HG02852 (cell line): ENCODE measurements at regions not wholly inside any gene's neighbourhood (a gene's known extent, or its start where the extent isn't known, plus 50 kb on each side); places are given as distances from the start of the nearest gene placed in this dataset.

Experiments used
- ATAC-seq: cut with Tn5 transposase; IDR thresholded peaks from one replicate; pipeline ENCODE4 v1.9.1; 2021; ENCODE audit warnings: mild to moderate bottlenecking, moderate library complexity; ENCODE audit not compliant: unreplicated experiment

DNA sequence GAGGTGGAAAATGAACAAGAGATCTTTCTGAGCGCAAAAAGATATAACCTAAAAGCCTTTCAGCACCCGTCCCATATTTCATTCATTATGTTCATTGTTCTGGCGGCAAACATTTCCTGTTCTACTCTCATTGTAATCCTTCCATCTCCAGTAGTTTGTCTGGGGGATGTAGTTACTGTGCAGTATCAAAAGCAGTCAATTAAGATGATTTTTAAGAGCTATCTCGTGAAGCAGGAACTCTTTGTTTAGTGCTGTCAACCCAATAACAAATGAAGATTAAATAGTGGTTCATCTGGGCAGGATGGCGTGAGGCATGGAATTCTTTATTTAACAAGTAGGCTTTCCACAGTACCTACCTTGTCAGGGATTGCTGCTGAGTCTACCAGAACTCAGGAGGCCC is 876.7 kb downstream of the HACE1 start:
- no peak for ATAC-seq

DNA sequence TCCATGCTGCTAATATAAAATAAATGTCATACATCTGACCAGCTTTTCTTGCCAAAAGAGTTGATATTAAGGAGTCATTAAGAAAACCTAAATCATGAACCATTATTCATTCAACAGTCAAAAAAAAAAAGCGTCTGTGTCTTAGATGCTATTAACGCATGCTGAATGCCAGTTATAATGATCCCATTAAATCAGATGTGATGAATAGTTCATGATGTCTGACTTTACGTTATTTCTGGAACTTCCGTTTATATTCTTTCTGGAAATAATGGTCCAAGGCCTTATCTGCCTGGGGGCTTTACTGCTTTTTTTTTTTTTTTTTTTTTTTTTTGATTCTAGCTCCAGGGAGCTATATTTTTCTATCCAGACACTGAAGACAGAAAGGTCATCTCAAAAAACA is 877.1 kb downstream of the HACE1 start:
- ATAC-seq, result no peak

DNA sequence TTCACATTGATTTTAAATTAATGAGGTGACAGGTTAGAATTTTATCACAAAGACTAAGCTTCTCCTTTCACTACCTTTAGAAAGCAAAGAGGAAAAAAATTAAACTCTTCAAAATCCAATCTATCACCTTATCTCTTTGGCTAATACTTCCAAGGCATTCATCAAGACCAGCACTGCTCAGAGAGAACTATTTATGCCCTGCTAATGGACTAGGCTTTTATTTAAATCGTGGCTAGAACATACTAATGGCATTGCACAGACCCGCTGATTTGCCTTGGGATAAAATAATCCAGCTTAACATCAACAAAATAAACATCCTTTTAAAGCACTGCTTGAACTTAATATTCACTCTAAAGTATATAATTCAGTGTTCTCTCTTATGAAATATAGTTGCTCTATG is 880.4 kb downstream of the HACE1 start:
- ATAC-seq, result no peak

DNA sequence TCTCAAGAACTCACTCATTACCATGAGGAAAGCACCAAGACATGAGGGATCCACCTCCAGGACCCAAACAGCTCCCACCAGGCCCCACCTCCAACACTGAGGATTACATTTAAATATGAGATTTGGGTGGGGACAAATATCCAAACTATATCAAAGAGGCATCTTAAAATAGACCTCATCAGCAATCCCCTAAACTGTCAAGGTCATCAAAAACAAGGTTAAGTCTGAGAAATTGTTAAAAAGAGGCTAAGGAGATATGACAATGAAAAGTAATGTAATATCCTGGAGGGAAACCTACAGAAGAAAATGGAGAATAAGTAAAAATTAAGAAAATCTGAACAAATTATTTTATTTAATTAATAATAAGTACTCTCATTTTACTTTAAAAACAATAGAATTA is 922.3 kb downstream of the HACE1 start:
- ATAC-seq, result no peak

DNA sequence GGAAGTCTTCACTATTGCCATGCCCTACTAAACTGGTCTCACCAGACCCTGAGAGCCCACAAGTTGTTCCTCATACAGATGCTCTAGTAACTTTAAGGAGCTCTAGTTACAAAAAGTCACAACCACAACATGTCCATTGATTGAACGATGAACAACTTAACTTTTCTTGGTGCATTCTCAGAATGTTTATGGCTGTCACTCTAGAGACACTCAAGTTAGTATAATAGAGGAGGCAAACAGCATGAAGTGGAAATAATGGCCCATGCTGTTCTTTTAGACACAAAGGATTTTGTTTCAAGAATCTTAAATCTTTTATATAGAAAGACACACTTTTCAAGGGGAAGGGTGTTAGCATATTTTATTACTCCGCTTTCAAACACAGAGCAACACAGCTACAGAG is 934.4 kb downstream of the HACE1 start:
- no peak for ATAC-seq

DNA sequence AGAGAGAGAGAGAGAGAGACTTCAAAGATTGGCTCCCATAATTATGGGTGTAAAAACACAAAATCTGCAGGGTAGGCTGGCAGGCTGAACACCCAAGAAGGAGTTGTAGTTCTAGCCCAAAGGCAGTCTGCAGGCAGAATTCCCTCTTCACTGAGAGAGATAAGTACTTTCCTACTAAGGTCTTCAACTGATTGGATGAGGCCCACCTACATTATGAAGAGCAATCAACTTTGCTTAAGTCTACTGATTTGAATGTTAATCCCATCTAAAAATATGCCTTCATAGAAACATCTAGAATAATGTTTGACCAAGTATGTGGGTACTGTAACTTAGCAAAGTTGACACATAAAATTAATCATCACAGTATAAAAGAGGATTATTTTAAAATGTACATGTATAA is 949.7 kb downstream of the HACE1 start:
- ATAC-seq, result no peak

DNA sequence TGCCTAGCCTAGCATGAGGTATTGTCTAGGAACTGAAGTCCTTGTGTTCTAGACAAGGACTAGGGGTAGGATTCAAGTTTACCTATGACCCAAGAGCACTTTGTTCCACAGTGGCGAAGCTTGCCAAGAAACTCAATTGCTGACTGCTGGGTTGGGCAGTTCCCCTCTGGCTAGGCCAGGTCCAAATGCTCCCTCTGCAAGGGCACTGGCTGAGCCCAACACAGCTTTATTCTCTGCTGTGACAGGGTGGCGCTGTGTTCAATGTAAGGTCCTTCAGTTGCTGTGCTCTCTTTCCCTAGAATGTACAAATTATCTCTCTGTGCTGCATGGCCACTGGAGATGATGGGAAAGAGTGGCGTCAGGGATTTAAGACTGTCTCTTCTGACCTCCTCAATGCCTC is 950.8 kb downstream of the HACE1 start:
- ATAC-seq, result no peak

DNA sequence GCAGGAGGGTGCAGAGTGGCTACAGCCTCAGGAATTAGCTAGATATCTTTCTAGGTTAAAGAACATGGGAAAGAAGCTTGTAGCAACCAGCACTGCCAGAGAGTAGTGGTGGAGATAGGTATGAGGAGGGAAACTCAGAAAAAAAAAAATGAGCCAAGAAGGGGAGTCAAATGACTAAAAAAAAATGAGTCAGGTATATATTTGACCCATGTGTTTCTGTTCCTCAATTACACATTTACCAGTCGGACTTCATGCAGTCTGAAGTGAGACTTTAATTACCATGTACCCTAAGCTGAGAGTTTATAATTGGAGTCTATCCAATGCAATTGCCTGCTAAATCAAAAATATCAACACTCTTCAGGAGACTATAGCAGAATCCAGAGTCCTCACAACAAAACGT is 964.6 kb downstream of the HACE1 start:
- ATAC-seq, result no peak

DNA sequence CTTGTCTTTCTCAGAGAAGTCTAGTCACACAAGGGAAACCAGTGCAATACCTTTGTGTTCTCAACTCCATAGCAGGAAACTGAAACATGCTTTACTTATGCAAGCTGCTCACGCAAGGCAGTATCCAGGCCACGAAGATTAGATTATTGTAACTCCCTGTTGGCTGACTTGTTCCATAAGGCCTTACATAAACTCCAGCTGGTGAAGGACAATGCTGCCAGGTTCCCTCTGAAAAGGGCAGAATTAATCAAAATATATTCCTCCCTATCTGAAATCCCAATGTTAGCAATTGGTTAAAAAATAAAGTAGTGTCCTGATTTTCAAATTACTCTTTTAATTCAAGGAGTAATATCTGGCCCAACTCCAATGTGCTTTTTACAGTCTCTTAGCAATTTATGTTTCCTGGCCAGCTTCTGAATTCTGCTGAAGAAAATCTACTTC is 966.6 kb downstream of the HACE1 start:
- ATAC-seq, result no peak

DNA sequence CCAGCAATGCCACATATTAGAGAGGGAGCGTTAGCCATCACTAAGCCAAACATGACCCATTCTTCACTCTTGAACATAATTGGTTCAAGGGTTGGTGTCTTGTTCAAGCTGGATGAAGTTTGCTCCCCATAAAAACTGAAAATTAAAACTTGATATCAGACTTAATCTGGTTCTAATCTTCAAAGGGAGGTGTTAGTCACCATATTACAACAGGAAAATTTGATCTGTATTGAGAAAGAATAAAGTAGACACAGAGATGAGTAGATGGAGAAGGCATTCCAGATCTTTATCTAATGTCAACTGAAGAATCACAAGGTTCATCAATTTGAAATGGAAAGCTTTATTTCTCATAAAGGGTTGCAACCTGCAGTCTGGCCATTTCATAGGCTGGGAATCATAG is 972.8 kb downstream of the HACE1 start:
- no peak for ATAC-seq

DNA sequence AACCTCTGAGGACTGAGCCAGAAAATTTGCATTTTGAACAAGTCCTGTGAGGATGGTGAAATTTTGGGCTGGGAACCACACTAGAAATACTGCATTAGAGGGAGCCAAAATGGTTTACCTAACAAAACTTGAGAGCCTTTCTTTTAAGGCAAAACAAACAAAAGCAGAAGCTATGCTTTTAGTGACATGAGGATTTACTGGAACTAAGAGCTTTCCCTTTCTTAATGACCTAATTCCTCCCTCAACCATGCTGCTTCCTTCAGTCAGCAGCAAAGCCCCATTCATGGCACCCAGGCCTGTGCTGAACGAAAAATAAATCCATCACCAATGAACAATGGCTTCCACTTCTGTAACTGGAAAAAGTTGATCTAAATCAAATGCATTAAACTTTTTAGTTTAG is 974.3 kb downstream of the HACE1 start:
- no peak for ATAC-seq

DNA sequence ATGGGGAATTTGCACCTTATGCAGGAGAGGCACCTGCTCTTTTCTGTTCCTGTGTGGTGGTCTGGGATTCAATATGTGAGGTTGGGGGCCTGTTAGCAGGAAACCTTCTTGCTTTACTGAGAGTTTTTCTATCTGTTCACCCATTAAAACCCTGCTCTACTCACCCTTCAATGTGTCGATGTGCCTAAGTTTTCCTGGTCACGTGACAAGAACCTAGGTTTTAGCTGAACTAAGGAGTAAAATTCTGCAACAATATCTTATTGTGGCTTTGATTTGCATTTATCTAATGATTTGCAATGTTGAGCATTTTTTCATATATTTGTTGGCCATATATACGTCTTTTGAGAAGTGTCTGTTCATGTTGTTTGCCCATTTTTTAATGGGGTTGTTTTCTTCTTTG is 979.9 kb downstream of the HACE1 start:
- no peak for ATAC-seq

DNA sequence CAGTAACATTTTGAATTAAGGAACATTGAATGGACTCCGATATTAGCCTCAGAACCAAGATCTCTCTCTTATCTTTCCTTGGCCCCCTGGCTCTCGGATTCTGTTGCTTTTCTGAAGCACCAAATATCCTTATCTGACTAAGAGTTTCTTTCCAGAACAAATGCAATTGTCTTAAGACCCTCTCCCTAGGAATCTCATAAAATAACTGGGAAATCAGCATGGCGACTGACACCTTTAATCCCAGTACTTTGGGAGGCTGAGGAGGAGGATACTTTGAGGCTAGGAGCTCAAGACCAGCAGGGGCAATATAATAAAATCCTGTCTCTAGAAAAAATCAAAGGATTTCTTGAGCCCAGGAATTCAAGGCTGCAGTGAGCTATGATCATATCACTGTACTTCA is 984.5 kb downstream of the HACE1 start:
- ATAC-seq, result no peak

DNA sequence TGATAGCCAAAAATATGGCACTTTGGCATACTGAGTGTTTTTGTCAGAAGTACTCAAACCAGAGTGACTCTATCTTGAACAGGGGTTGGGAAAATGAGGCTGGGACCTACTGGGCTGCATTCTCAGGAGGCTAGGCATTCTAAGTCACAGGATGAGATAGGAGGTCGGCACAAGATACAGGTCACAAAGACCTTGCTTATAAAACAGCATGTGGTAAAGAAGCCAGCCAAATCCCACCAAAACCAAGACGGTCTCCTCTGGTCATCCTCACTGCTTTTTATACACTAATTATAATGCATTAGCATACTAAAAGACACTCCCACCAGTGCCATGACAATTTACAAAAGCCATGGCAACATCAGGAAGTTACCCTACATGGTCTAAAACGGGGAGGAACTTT is 985.1 kb downstream of the HACE1 start:
- ATAC-seq, result no peak

DNA sequence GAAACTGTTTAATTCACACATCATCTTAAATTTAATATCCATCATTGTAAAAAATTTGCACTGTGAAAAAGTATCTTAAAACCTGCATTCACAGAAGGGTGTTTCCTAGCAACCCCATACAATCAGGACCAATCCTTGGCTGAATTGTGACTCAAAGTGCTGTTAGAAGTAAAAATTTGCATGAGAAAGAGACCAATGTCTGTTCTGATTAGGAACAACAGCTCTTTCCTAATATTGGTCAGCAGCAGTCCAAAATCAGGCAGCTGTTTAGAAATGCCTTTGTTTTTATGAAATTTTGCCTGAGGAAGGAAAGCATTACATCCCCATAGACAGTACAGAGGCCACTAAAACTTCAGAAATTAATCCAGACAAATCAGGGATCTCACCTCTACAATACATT is 987.0 kb downstream of the HACE1 start:
- ATAC-seq, result no peak

DNA sequence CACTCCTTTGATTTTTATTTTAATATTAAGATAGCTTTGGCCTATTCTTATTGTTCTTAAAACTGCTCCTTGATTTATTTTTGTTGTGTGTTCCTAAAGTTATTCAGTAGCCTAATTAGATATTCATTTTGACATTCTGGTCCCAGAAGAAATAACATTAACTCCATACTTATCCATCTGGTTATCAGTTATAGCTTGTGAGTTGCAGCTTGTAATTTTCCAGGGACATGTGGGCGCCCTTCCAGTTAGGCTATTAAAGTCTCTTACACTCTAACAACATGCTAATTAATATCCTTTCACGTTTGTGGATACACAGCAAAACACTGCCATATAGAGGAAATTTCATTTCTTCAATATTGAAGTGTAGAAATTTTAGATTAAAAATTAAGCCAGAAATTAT is 987.5 kb downstream of the HACE1 start:
- no peak for ATAC-seq

DNA sequence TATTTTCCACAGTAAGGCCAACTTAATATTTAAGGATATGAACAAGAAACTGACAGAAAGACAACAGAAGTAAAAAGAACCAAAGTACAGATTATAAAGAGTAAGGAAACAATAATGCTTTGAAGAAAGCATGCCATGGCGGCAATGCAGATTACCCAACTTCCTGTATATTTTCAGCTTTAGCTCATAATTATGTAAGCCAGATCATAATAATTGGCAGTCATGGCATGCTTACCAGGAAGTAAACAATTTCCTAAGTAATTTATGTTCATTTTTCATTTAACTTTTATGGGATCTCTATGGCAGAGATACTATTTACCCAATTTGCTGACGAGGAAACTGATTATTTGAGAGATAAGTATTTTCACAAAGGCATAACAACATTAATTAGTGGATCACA is 988.7 kb downstream of the HACE1 start:
- ATAC-seq, result no peak

DNA sequence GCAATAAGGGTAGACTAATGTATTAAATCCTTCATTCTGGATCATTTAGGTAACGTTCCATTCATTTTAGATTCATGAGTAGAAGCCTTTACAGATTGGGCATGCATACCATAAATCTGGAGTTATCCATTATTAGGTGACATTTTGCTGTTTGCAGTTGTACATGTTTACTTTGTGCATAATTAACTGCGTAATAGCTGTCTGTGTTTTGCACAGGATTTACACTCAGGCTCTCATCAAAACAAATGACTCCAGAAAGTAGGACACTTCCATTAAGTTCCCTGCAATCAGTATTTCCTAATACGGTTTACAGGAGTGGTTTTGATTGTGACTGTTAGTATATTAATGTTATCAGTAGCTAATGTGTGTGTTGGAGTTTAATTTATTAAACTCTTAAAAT is 997.4 kb downstream of the HACE1 start:
- ATAC-seq, result no peak

DNA sequence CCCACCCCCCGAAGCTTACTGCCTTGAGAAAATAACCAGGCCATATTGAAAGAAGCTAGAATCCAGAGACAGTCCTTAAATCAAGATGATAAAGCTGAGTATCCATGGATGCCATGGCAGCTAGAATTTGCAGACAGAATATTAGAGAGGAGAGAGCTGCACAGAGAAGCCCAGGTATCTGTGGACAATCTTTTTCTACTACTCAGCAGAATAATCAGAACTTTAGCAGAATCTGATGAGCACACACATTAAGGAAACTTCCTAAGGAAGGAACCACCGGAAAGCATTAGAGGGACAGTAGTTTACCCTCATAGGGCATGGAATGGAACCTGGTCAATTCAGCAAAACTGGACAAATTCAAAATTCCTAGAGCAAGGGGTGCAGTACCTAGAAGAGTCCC is 1001.7 kb downstream of the HACE1 start:
- ATAC-seq, result no peak

DNA sequence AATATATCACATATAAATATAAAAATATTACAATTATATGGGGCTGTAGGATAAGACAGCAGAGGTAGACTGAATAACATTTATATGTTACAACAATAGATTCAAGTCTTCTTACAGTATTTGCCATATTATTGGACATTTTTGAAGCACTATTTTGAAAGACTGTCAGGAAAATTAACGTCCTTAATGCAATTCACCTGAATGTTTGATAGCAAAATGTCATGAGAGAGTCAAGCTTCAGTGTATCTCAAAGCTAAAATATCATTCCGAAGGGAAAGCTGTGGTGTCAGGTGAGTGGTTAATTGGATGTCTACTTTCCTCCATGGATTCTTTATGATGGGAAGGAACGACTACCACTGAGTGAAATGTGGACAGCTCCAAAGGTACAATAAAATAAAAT is 1004.0 kb downstream of the HACE1 start:
- ATAC-seq, result no peak

DNA sequence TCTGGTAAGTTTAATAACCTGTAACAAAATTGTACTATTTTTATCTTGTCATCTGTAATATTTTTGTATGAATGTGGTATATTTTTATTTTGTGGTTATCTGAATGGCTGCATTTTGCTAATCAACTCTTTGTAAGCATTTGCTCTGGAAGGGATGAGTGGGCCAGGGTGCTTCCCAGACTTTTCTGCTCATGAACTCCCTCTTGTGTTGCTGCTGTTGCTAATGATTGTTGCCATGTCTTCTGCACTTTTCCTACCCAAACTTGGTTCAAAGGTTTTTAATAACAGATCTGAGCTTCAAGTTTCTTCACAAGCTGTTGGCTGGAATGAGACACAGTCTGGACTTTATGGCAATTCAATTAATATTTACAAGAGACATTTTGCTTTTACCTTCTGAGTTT is 1005.7 kb downstream of the HACE1 start:
- ATAC-seq, result no peak

DNA sequence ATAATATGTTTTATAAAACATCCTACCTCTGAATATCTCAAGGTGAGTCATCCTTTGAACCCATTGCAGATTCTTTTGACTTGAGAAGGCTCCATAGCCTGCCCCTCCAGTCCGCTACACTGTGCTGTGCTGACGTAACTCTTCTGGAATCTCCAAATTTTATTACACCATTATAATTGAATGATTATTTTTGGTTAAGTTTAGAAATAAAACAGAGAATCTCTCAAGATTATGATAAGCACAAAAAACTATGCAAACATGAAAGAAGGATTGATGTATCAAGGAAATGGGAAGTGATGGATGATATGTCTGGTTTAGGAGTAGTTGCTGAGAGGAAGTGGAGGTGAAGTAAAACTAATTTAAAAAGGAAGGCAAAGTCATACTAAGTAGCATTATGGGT is 1021.3 kb downstream of the HACE1 start:
- no peak for ATAC-seq

DNA sequence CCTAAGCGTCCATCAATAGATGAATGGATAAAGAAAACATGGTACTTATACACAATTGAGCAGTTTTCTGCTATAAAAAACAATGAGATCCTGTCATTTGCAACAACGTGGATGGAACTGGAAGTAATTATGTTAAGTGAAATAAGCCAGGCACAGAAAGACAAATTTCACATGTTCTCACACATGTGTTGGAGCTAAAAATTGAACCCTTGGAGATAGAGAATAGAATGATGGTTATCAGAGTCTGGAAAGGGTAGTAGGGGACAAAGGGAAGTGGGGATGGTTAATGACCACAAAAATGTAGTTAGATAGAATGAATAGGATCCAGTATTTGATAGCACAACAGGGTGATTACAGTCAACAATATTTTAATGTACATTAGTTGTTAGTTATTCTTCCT is 1033.5 kb downstream of the HACE1 start:
- no peak for ATAC-seq

DNA sequence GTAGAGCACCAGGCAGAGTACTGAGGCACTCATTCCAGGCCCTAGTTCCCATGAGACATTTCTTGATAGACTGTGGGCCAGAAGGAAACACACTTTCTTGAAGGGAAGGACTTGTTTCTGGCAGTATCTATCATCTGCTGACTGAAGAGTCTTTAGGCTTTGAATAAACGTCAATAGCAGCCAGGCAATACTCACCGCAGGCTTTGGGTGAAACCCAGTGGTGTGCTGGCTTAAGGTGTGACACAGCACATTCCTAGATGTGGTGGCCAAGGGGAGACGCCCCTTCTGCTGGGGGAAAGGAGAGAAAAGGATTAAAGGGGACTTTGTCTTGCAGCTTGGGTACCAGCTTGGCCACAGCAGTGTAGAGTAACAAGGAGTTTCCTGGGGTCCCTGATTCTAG is 1039.6 kb downstream of the HACE1 start:
- no peak for ATAC-seq
